GM21423 (cell line): ENCODE measurements at regions not wholly inside any gene's neighbourhood (a gene's known extent, or its start where the extent isn't known, plus 50 kb on each side); places are given as distances from the start of the nearest gene placed in this dataset.
"Not testable (repeated sequence)": the region's sequence is repeated elsewhere in the genome, so short reads cannot be mapped to it uniquely, and the experiment has no call there.

ENCODE experiments used
- ATAC-seq: cut with Tn5 transposase; IDR thresholded peaks from one replicate; pipeline ENCODE4 v1.9.1; 2021; ENCODE audit warnings: mild to moderate bottlenecking, moderate library complexity; ENCODE audit not compliant: unreplicated experiment

- no peak for ATAC-seq
Observed at GRCh38 chr2:195470622-195471021, 186.4 kb upstream of the SLC39A10 start.

GRCh38 chr2:195468771-195469170, 188.3 kb upstream of the SLC39A10 start:
- peak; percentile 81 for ATAC-seq

GRCh38 chr2:195466427-195466826, 190.6 kb upstream of the SLC39A10 start:
- no peak for ATAC-seq

GRCh38 chr2:195461010-195461409, 196.0 kb upstream of the SLC39A10 start:
- no peak for ATAC-seq

- no peak for ATAC-seq
Observed at GRCh38 chr2:195458936-195459335, 198.1 kb upstream of the SLC39A10 start.

GRCh38 chr2:195457873-195458272, 199.2 kb upstream of the SLC39A10 start:
- ATAC-seq, result no peak

- no peak for ATAC-seq
Observed at GRCh38 chr2:195456771-195457170, 200.3 kb upstream of the SLC39A10 start.

- no peak for ATAC-seq
Observed at GRCh38 chr2:195451160-195451559, 205.9 kb upstream of the SLC39A10 start.

- no peak for ATAC-seq
Observed at GRCh38 chr2:195450552-195451113, 206.4 kb upstream of the SLC39A10 start.

GRCh38 chr2:195447323-195447975, 209.6 kb upstream of the SLC39A10 start:
- no peak for ATAC-seq

GRCh38 chr2:195445639-195446038, 211.4 kb upstream of the SLC39A10 start:
- no peak for ATAC-seq

GRCh38 chr2:195443926-195444325, 213.1 kb upstream of the SLC39A10 start:
- ATAC-seq, result no peak

GRCh38 chr2:195442458-195443175, 214.4 kb upstream of the SLC39A10 start:
- ATAC-seq, result no peak

- no peak for ATAC-seq
Observed at GRCh38 chr2:195438692-195439091, 218.3 kb upstream of the SLC39A10 start.

- ATAC-seq, result no peak
Observed at GRCh38 chr2:195437521-195437920, 219.5 kb upstream of the SLC39A10 start.

GRCh38 chr2:195434346-195434745, 222.7 kb upstream of the SLC39A10 start:
- no peak for ATAC-seq

- ATAC-seq, result not testable (repeated sequence)
Observed at GRCh38 chr2:195433729-195434128, 223.3 kb upstream of the SLC39A10 start.

GRCh38 chr2:195428673-195429072, 228.4 kb upstream of the SLC39A10 start:
- ATAC-seq, result no peak

- ATAC-seq, result no peak
Observed at GRCh38 chr2:195425328-195425727, 231.7 kb upstream of the SLC39A10 start.

GRCh38 chr2:195419033-195419432, 238.0 kb upstream of the SLC39A10 start:
- ATAC-seq, result no peak

- no peak for ATAC-seq
Observed at GRCh38 chr2:195414537-195415100, 242.4 kb upstream of the SLC39A10 start.

GRCh38 chr2:195413944-195414343, 243.1 kb upstream of the SLC39A10 start:
- ATAC-seq, result no peak
